GM23338 (cell line): ENCODE measurements at regions not wholly inside any gene's neighbourhood (a gene's known extent, or its start where the extent isn't known, plus 50 kb on each side); places are given as distances from the start of the nearest gene placed in this dataset.
A peak's percentile ranks its signal among the peaks of the same experiment; 100 is the strongest.

Experiments
- ATAC-seq: fragments of 200-7000 bp; cut with Tn5 transposase; 3 replicates; pipeline ENCODE4 v1.9.1; 2020
- DNase-seq: peaks from one replicate; pipeline ENCODE4 v3.0.0-alpha.2; 2015; ENCODE audit warnings: low spot score
- H2AFZ ChIP-seq: fragments of 200-600 bp; sonication (generic); 2 replicates; pipeline ENCODE4 v1.8.0; 2016; ENCODE audit warnings: antibody characterized with exemption, mild to moderate bottlenecking, moderate library complexity
- H3F3A ChIP-seq: fragments of 200-600 bp; sonication (generic); replicated peaks from 2 replicates; pipeline ENCODE4 v1.8.0; 2017; ENCODE audit warnings: antibody characterized with exemption, mixed run types, low read depth
- H3K27ac ChIP-seq: fragments of 200-600 bp; sonication (generic); 2 replicates; pipeline ENCODE4 v1.6.1; 2016; ENCODE audit warnings: low read depth
- H3K27me3 ChIP-seq: fragments of 200-600 bp; sonication (generic); 2 replicates; pipeline ENCODE4 v1.8.0; 2016; ENCODE audit warnings: mild to moderate bottlenecking, mixed run types, moderate library complexity; ENCODE audit not compliant: insufficient read depth
- H3K36me3 ChIP-seq: fragments of 200-600 bp; sonication (generic); 2 replicates; pipeline ENCODE4 v1.8.0; 2016; ENCODE audit warnings: mild to moderate bottlenecking; ENCODE audit not compliant: insufficient read depth
- H3K4me1 ChIP-seq: fragments of 200-600 bp; sonication (generic); 2 replicates; pipeline ENCODE4 v1.8.0; 2016; ENCODE audit warnings: mild to moderate bottlenecking, moderate library complexity; ENCODE audit not compliant: insufficient read depth
- H3K4me2 ChIP-seq: fragments of 200-600 bp; sonication (generic); 2 replicates; pipeline ENCODE4 v1.7.1; 2017; ENCODE audit warnings: mixed run types
- H3K4me3 ChIP-seq: fragments of 200-600 bp; sonication (generic); 2 replicates; pipeline ENCODE4 v1.6.1; 2016; ENCODE audit warnings: mixed run types
- H3K79me2 ChIP-seq: fragments of 200-600 bp; sonication (generic); replicated peaks from 2 replicates; pipeline ENCODE4 v1.8.0; 2017; ENCODE audit warnings: mild to moderate bottlenecking; ENCODE audit not compliant: insufficient read depth
- H3K9me2 ChIP-seq: fragments of 200-600 bp; sonication (generic); 2 replicates; pipeline ENCODE4 v1.8.0; 2017; ENCODE audit not compliant: insufficient read depth
- H4K20me1 ChIP-seq: fragments of 200-600 bp; sonication (generic); replicated peaks from 2 replicates; pipeline ENCODE4 v1.8.0; 2017; ENCODE audit warnings: mild to moderate bottlenecking; ENCODE audit not compliant: insufficient read depth
- H3K27ac Mint-ChIP-seq: 2 replicates; pipeline ENCODE4 v1.8.0; 2020; ENCODE audit warnings: inconsistent platforms, mild to moderate bottlenecking, moderate library complexity, mixed read lengths
- H3K27me3 Mint-ChIP-seq: 3 replicates; pipeline ENCODE4 v1.8.0; 2022; ENCODE audit warnings: low read depth, mild to moderate bottlenecking, moderate library complexity, mixed read lengths, inconsistent platforms; ENCODE audit not compliant: insufficient read depth, poor library complexity
- H3K36me3 Mint-ChIP-seq: 3 replicates; pipeline ENCODE4 v1.8.0; 2021; ENCODE audit warnings: low read depth, mild to moderate bottlenecking, inconsistent platforms, moderate library complexity, mixed read lengths
- H3K4me1 Mint-ChIP-seq: 3 replicates; pipeline ENCODE4 v1.8.0; 2020; ENCODE audit warnings: mild to moderate bottlenecking, inconsistent platforms, mixed read lengths
- H3K4me3 Mint-ChIP-seq: 3 replicates; pipeline ENCODE4 v1.8.0; 2021; ENCODE audit warnings: moderate library complexity, mild to moderate bottlenecking, inconsistent platforms, mixed read lengths
- H3K9me3 Mint-ChIP-seq: 3 replicates; pipeline ENCODE4 v1.8.0; 2020; ENCODE audit warnings: moderate library complexity, mild to moderate bottlenecking, inconsistent platforms, mixed read lengths
- EZH2 ChIP-seq: fragments of 200-600 bp; sonication (generic); IDR thresholded peaks from one replicate; pipeline ENCODE4 v1.8.0; 2017; ENCODE audit warnings: antibody characterized with exemption, mild to moderate bottlenecking, low read depth; ENCODE audit not compliant: unreplicated experiment
- EZH2phosphoT487 ChIP-seq: fragments of 200-600 bp; sonication (generic); IDR thresholded peaks from one replicate; pipeline ENCODE4 v1.8.1; 2018; ENCODE audit warnings: antibody characterized with exemption; ENCODE audit not compliant: unreplicated experiment
- JUNB ChIP-seq: IDR thresholded peaks from one replicate; pipeline ENCODE4 v1.6.1; 2016; ENCODE audit warnings: antibody characterized with exemption; ENCODE audit not compliant: unreplicated experiment
- ZNF114 ChIP-seq: fragments of 250-450 bp; sonication (Bioruptor Pico); IDR thresholded peaks from 2 replicates; pipeline ENCODE4 v1.5.0; 2020; ENCODE audit warnings: mild to moderate bottlenecking, moderate library complexity
- ZNF331 ChIP-seq: fragments of 250-450 bp; sonication (Bioruptor Pico); IDR thresholded peaks from 2 replicates; pipeline ENCODE4 v1.5.0; 2020; ENCODE audit warnings: low read depth, mild to moderate bottlenecking, moderate library complexity
- TF ChIP-seq, protein P1 (sequence below), 2 experiments: fragments of 200-600 bp in 1 of 2; sonication (generic) in 1 of 2; conservative IDR thresholded peaks; 2 replicates each; pipeline versions ENCODE4 v1.5.1 to v1.6.1; 2016 to 2017; ENCODE audit warnings: antibody characterized with exemption in 2 of 2, low read depth in 2 of 2, mild to moderate bottlenecking in 2 of 2, moderate library complexity in 1 of 2
- TF ChIP-seq, protein P2 (sequence below): fragments of 250-450 bp; sonication (Bioruptor Pico); IDR thresholded peaks from 2 replicates; pipeline ENCODE4 v1.5.0; 2020; ENCODE audit warnings: mild to moderate bottlenecking, moderate library complexity

- ATAC-seq, result no peak
- Mint-ChIP-seq H3K27me3 (no peaks in the 10 kb centered on the region), H3K9me3 (peaks cover 4% of the 10 kb centered on the region), H3K27ac (no peak overlapping the region), H3K36me3 (peaks cover 7% of the 10 kb centered on the region), H3K4me1 (peaks cover 15% of the 10 kb centered on the region), H3K4me3 (no peak overlapping the region)
- no peaks in the 10 kb centered on the region for H3F3A ChIP-seq
- no peak overlapping the region for H3K27ac ChIP-seq
- peaks cover 12% of the 10 kb centered on the region for H3K4me1 ChIP-seq
- no peaks in the 10 kb centered on the region for H3K27me3 ChIP-seq
- no peak overlapping the region for H3K4me3 ChIP-seq
- H4K20me1 ChIP-seq, result no peaks in the 10 kb centered on the region
- H3K79me2 ChIP-seq, result no peaks in the 10 kb centered on the region
- 0 out of 2 replicates have a peak, but pooled peaks cover 3% of the 10 kb centered on the region for H3K9me2 ChIP-seq
- H3K36me3 ChIP-seq, result no peaks in the 10 kb centered on the region
- DNase-seq, result no peak
- no peak for TF ChIP-seq EZH2
- H2AFZ ChIP-seq, result peak overlapping the region; percentile 67
- H3K4me2 ChIP-seq, result no peak overlapping the region
Measured at GRCh38 chr6:23176471-23176870, 607.1 kb downstream of the HDGFL1 start.

- H3K79me2 ChIP-seq, result no peaks in the 10 kb centered on the region
- Mint-ChIP-seq H3K27ac (no peak overlapping the region), H3K9me3 (peaks cover 1% of the 10 kb centered on the region), H3K27me3 (no peaks in the 10 kb centered on the region), H3K4me1 (peaks cover 18% of the 10 kb centered on the region), H3K36me3 (peaks cover 5% of the 10 kb centered on the region; the same call in 1 of the 3 replicates), H3K4me3 (no peak overlapping the region)
- H3K27ac ChIP-seq, result no peak overlapping the region
- ATAC-seq (no peak; the same call in 2 of the 3 replicates), DNase-seq (peak; percentile 16)
- H3F3A ChIP-seq, result no peaks in the 10 kb centered on the region
- no peaks in the 10 kb centered on the region for H3K36me3 ChIP-seq
- no peak overlapping the region for H3K4me2 ChIP-seq
- H3K9me2 ChIP-seq, result 0 out of 2 replicates have a peak, but pooled peaks cover 3% of the 10 kb centered on the region
- no peaks in the 10 kb centered on the region for H4K20me1 ChIP-seq
- H3K4me1 ChIP-seq, result peaks cover 16% of the 10 kb centered on the region
- TF ChIP-seq, protein P1, sequence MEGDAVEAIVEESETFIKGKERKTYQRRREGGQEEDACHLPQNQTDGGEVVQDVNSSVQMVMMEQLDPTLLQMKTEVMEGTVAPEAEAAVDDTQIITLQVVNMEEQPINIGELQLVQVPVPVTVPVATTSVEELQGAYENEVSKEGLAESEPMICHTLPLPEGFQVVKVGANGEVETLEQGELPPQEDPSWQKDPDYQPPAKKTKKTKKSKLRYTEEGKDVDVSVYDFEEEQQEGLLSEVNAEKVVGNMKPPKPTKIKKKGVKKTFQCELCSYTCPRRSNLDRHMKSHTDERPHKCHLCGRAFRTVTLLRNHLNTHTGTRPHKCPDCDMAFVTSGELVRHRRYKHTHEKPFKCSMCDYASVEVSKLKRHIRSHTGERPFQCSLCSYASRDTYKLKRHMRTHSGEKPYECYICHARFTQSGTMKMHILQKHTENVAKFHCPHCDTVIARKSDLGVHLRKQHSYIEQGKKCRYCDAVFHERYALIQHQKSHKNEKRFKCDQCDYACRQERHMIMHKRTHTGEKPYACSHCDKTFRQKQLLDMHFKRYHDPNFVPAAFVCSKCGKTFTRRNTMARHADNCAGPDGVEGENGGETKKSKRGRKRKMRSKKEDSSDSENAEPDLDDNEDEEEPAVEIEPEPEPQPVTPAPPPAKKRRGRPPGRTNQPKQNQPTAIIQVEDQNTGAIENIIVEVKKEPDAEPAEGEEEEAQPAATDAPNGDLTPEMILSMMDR (conservative IDR thresholded peaks at IDR 0.05; ENCODE audit: low read depth in 2 of 2), result peak; percentile 52 to 65
- TF ChIP-seq JUNB, result no peak
- H3K4me3 ChIP-seq, result no peak overlapping the region
- H3K27me3 ChIP-seq, result no peaks in the 10 kb centered on the region
- H2AFZ ChIP-seq, result peak overlapping the region; percentile 67
Measured at GRCh38 chr6:23176883-23177282, 607.5 kb downstream of the HDGFL1 start.

DNA sequence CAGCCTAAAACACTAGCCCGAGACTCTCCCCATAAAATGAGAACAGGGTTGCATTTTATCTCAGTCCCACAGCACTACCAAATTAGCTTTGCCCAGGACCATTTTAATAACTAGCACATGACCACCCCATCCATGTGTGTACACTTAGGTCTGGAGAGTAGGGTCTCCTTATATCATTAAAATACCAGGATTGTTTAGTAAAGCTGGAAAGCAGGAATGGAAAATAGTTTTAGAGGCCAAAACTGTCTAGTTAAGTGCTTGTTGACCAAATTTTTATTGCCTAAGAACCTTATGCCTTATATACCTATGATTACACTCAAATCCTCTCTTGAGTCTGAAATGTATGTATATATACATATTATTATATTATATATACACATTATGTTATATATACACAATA, 608.4 kb downstream of the HDGFL1 start:
- Histone ChIP-seq H3F3A (no peaks in the 10 kb centered on the region), H3K9me2 (0 out of 2 replicates have a peak, but pooled peaks cover 3% of the 10 kb centered on the region), H4K20me1 (no peaks in the 10 kb centered on the region), H3K4me2 (no peak overlapping the region), H3K27ac (no peak overlapping the region), H3K27me3 (no peaks in the 10 kb centered on the region), H2AFZ (0 out of 2 replicates have a peak overlapping the region, but pooled peaks have one; percentile 67), H3K4me3 (no peak overlapping the region), H3K4me1 (peaks cover 16% of the 10 kb centered on the region), H3K79me2 (no peaks in the 10 kb centered on the region), H3K36me3 (no peaks in the 10 kb centered on the region)
- H3K27ac Mint-ChIP-seq, result no peak overlapping the region
- H3K27me3 Mint-ChIP-seq, result no peaks in the 10 kb centered on the region
- ATAC-seq (no peak), DNase-seq (no peak)
- H3K36me3 Mint-ChIP-seq, result no peaks in the 10 kb centered on the region
- H3K4me1 Mint-ChIP-seq, result peaks cover 18% of the 10 kb centered on the region
- no peak overlapping the region for H3K4me3 Mint-ChIP-seq
- no peaks in the 10 kb centered on the region for H3K9me3 Mint-ChIP-seq
- TF ChIP-seq, protein P2, sequence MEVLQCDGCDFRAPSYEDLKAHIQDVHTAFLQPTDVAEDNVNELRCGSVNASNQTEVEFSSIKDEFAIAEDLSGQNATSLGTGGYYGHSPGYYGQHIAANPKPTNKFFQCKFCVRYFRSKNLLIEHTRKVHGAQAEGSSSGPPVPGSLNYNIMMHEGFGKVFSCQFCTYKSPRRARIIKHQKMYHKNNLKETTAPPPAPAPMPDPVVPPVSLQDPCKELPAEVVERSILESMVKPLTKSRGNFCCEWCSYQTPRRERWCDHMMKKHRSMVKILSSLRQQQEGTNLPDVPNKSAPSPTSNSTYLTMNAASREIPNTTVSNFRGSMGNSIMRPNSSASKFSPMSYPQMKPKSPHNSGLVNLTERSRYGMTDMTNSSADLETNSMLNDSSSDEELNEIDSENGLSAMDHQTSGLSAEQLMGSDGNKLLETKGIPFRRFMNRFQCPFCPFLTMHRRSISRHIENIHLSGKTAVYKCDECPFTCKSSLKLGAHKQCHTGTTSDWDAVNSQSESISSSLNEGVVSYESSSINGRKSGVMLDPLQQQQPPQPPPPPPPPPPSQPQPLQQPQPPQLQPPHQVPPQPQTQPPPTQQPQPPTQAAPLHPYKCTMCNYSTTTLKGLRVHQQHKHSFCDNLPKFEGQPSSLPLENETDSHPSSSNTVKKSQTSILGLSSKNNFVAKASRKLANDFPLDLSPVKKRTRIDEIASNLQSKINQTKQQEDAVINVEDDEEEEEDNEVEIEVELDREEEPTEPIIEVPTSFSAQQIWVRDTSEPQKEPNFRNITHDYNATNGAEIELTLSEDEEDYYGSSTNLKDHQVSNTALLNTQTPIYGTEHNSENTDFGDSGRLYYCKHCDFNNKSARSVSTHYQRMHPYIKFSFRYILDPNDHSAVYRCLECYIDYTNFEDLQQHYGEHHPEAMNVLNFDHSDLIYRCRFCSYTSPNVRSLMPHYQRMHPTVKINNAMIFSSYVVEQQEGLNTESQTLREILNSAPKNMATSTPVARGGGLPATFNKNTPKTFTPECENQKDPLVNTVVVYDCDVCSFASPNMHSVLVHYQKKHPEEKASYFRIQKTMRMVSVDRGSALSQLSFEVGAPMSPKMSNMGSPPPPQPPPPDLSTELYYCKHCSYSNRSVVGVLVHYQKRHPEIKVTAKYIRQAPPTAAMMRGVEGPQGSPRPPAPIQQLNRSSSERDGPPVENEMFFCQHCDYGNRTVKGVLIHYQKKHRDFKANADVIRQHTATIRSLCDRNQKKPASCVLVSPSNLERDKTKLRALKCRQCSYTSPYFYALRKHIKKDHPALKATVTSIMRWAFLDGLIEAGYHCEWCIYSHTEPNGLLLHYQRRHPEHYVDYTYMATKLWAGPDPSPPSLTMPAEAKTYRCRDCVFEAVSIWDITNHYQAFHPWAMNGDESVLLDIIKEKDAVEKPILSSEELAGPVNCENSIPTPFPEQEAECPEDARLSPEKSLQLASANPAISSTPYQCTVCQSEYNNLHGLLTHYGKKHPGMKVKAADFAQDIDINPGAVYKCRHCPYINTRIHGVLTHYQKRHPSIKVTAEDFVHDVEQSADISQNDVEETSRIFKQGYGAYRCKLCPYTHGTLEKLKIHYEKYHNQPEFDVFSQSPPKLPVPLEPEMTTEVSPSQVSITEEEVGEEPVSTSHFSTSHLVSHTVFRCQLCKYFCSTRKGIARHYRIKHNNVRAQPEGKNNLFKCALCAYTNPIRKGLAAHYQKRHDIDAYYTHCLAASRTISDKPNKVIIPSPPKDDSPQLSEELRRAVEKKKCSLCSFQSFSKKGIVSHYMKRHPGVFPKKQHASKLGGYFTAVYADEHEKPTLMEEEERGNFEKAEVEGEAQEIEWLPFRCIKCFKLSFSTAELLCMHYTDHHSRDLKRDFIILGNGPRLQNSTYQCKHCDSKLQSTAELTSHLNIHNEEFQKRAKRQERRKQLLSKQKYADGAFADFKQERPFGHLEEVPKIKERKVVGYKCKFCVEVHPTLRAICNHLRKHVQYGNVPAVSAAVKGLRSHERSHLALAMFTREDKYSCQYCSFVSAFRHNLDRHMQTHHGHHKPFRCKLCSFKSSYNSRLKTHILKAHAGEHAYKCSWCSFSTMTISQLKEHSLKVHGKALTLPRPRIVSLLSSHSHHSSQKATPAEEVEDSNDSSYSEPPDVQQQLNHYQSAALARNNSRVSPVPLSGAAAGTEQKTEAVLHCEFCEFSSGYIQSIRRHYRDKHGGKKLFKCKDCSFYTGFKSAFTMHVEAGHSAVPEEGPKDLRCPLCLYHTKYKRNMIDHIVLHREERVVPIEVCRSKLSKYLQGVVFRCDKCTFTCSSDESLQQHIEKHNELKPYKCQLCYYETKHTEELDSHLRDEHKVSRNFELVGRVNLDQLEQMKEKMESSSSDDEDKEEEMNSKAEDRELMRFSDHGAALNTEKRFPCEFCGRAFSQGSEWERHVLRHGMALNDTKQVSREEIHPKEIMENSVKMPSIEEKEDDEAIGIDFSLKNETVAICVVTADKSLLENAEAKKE (CRISPR knock-in tag), result no peak
- TF ChIP-seq EZH2phosphoT487 (no peak), ZNF331 (CRISPR knock-in tag) (no peak), ZNF114 (no peak)
